IMR-90 (cell line): ENCODE measurements at regions not wholly inside any gene's neighbourhood (a gene's known extent, or its start where the extent isn't known, plus 50 kb on each side); places are given as distances from the start of the nearest gene placed in this dataset.

Experiments used
- ATAC-seq: fragments of 200-7000 bp; cut with Tn5 transposase; 2 replicates; pipeline ENCODE4 v1.9.1; 2020; ENCODE audit warnings: low read depth, mild to moderate bottlenecking, moderate library complexity
- BruUV-seq: library from RNA; stranded (reverse); fragments of 400-500 nt; replicated peaks from 2 replicates; lab custom pipeline; 2021; lab: Mats Ljungman, UMichigan
- CTCF ChIA-PET: fragments of 300-600 bp; formaldehyde crosslinking; extraction: SDS; loops from one replicate; lab custom pipeline; 2021; ENCODE audit warnings: antibody characterized with exemption; lab: Yijun Ruan, JAX
- POLR2A ChIA-PET: fragments of 300-600 bp; sonication (Branson Sonifier 250); formaldehyde crosslinking; loops from one replicate; lab custom pipeline; 2022; ENCODE audit warnings: antibody characterized with exemption; ENCODE audit not compliant: unreplicated experiment; lab: Charles Lee
- DNase-seq: peaks from one replicate; pipeline ENCODE4 v3.0.0; 2013
- H2AFZ ChIP-seq: replicated peaks from 2 replicates; pipeline ENCODE3; 2013; ENCODE audit warnings: low read length, mild to moderate bottlenecking; ENCODE audit not compliant: poor library complexity
- H2AK5ac ChIP-seq: 2 replicates; pipeline ENCODE4 v1.6.1; 2013; ENCODE audit warnings: low read depth, low read length, inconsistent platforms
- H2AK9ac ChIP-seq: replicated peaks from 2 replicates; pipeline ENCODE3; 2013; ENCODE audit warnings: mild to moderate bottlenecking, low read depth, low read length, moderate library complexity; ENCODE audit not compliant: poor library complexity
- H2BK120ac ChIP-seq: 2 replicates; pipeline ENCODE4 v1.6.1; 2013; ENCODE audit warnings: low read depth, low read length, inconsistent platforms
- H2BK15ac ChIP-seq: 3 replicates; pipeline ENCODE4 v1.6.1; 2013; ENCODE audit warnings: low read depth, low read length, inconsistent platforms
- H2BK20ac ChIP-seq: 2 replicates; pipeline ENCODE4 v1.6.1; 2013; ENCODE audit warnings: low read depth, mild to moderate bottlenecking, inconsistent platforms, low read length, moderate library complexity
- H2BK5ac ChIP-seq: 2 replicates; pipeline ENCODE4 v1.6.1; 2013; ENCODE audit warnings: mild to moderate bottlenecking, low read depth, low read length, inconsistent platforms; ENCODE audit not compliant: poor library complexity, severe bottlenecking
- H3K14ac ChIP-seq: replicated peaks from 2 replicates; pipeline ENCODE4 v1.6.1; 2013; ENCODE audit warnings: low read depth, low read length, inconsistent platforms
- H3K18ac ChIP-seq: 2 replicates; pipeline ENCODE4 v1.6.1; 2013; ENCODE audit warnings: low read depth, low read length, control low read depth
- H3K23ac ChIP-seq: 2 replicates; pipeline ENCODE4 v1.6.1; 2013; ENCODE audit warnings: low read depth, low read length, inconsistent platforms
- H3K27ac ChIP-seq: 2 replicates; pipeline ENCODE4 v1.5.1; 2013; ENCODE audit warnings: mild to moderate bottlenecking, control low read depth, low read length; ENCODE audit not compliant: insufficient read depth
- H3K27me3 ChIP-seq: 2 replicates; pipeline ENCODE4 v1.6.1; 2013; ENCODE audit warnings: low read length; ENCODE audit not compliant: control insufficient read depth, insufficient read depth
- H3K36me3 ChIP-seq: 2 replicates; pipeline ENCODE4 v1.6.1; 2013; ENCODE audit warnings: low read length, mixed read lengths; ENCODE audit not compliant: control insufficient read depth, insufficient read depth
- H3K4ac ChIP-seq: 2 replicates; pipeline ENCODE4 v1.6.1; 2013; ENCODE audit warnings: low read depth, low read length, inconsistent platforms
- H3K4me1 ChIP-seq: 2 replicates; pipeline ENCODE4 v1.6.1; 2013; ENCODE audit warnings: low read length, mixed read lengths; ENCODE audit not compliant: control insufficient read depth, insufficient read depth
- H3K4me2 ChIP-seq: 2 replicates; pipeline ENCODE4 v1.6.1; 2013; ENCODE audit warnings: low read depth, mild to moderate bottlenecking, control low read depth, low read length, moderate library complexity
- H3K4me3 ChIP-seq: 2 replicates; pipeline ENCODE4 v1.5.1; 2013; ENCODE audit warnings: low read depth, mild to moderate bottlenecking, control low read depth, low read length, moderate library complexity; ENCODE audit not compliant: insufficient read depth
- H3K56ac ChIP-seq: 2 replicates; pipeline ENCODE4 v1.6.1; 2013; ENCODE audit warnings: low read length, inconsistent platforms; ENCODE audit not compliant: insufficient read depth; ENCODE audit errors: extremely low read depth
- H3K79me1 ChIP-seq, 2 experiments: 2 replicates each; pipeline ENCODE4 v1.6.1; 2013; ENCODE audit warnings: low read length in 2 of 2, inconsistent platforms in 1 of 2, low read depth in 1 of 2
- H3K9ac ChIP-seq: 2 replicates; pipeline ENCODE4 v1.6.1; 2013; ENCODE audit warnings: low read depth, low read length, control low read depth
- H3K9me1 ChIP-seq: 2 replicates; pipeline ENCODE4 v1.6.1; 2013; ENCODE audit warnings: low read length, inconsistent platforms; ENCODE audit not compliant: insufficient read depth
- H3K9me3 ChIP-seq: 2 replicates; pipeline ENCODE4 v1.6.1; 2013; ENCODE audit warnings: low read length; ENCODE audit not compliant: control insufficient read depth, insufficient read depth
- H4K20me1 ChIP-seq: 2 replicates; pipeline ENCODE4 v1.6.1; 2013; ENCODE audit warnings: low read length, inconsistent platforms; ENCODE audit not compliant: insufficient read depth
- H4K5ac ChIP-seq: 2 replicates; pipeline ENCODE4 v1.6.1; 2013; ENCODE audit warnings: mild to moderate bottlenecking, low read depth, low read length, control low read depth
- H4K8ac ChIP-seq, 2 experiments: 2 replicates each; pipeline ENCODE4 v1.6.1; 2013; ENCODE audit warnings: low read depth in 2 of 2, low read length in 2 of 2, control low read depth in 1 of 2, inconsistent platforms in 1 of 2
- H4K91ac ChIP-seq: 2 replicates; pipeline ENCODE4 v1.6.1; 2013; ENCODE audit warnings: low read depth, low read length, inconsistent platforms; ENCODE audit not compliant: insufficient read depth
- BHLHE40 ChIP-seq: fragments of 150-350 bp; IDR thresholded peaks from 2 replicates; pipeline ENCODE4 v1.6.1; 2016; ENCODE audit warnings: mild to moderate bottlenecking, low read depth, low read length
- CEBPB ChIP-seq: IDR thresholded peaks from 2 replicates; pipeline ENCODE4 v1.6.1; 2012; ENCODE audit warnings: low read depth, low read length, improper control_type of control experiment
- CHD1 ChIP-seq: IDR thresholded peaks from 2 replicates; pipeline ENCODE4 v1.6.1; 2012; ENCODE audit warnings: low read depth, low read length, improper control_type of control experiment
- CTCF ChIP-seq: conservative IDR thresholded peaks from 2 replicates; pipeline ENCODE4 v1.5.1; 2012; ENCODE audit warnings: mild to moderate bottlenecking, low read depth, low read length, improper control_type of control experiment
- ELK1 ChIP-seq: fragments of 150-350 bp; IDR thresholded peaks from 2 replicates; pipeline ENCODE4 v1.6.1; 2016; ENCODE audit warnings: low read depth, mild to moderate bottlenecking, low read length, moderate library complexity, borderline replicate concordance
- MAZ ChIP-seq: IDR thresholded peaks from 2 replicates; pipeline ENCODE4 v1.6.1; 2012; ENCODE audit warnings: low read depth, mild to moderate bottlenecking, low read length, improper control_type of control experiment, moderate library complexity, borderline replicate concordance
- NFE2L2 ChIP-seq: fragments of 150-350 bp; IDR thresholded peaks from 2 replicates; pipeline ENCODE4 v1.6.1; 2016; ENCODE audit warnings: low read depth, mild to moderate bottlenecking, low read length
- POLR2A ChIP-seq: IDR thresholded peaks from 2 replicates; pipeline ENCODE4 v1.6.1; 2012; ENCODE audit warnings: mild to moderate bottlenecking, low read depth, low read length
- RAD21 ChIP-seq: IDR thresholded peaks from 2 replicates; pipeline ENCODE4 v1.6.1; 2012; ENCODE audit warnings: low read length, improper control_type of control experiment
- RCOR1 ChIP-seq: IDR thresholded peaks from 2 replicates; pipeline ENCODE4 v1.6.1; 2012; ENCODE audit warnings: mild to moderate bottlenecking, low read length, improper control_type of control experiment; ENCODE audit not compliant: insufficient replicate concordance
- RFX5 ChIP-seq: IDR thresholded peaks from 2 replicates; pipeline ENCODE4 v1.8.0; 2012; ENCODE audit warnings: low read depth, mild to moderate bottlenecking, low read length, moderate library complexity
- WGBS, 2 experiments: methylation state at CpG; one replicate each; pipeline versions ENCODE4 v1.1.5 to v1.1.7; 2013; ENCODE audit warnings: missing lambda C conversion rate in 2 of 2; ENCODE audit not compliant: insufficient read length in 1 of 2; ENCODE audit errors: extremely low coverage in 2 of 2; 5-methylcytosine and 5-hydroxymethylcytosine counted together
- dilution Hi-C: fragments of 300-500 bp; cut with HindIII; formaldehyde crosslinking; loops from one replicate; pipeline ENCODE4 v1.14.3; 2018; ENCODE audit warnings: low sequenced_read_pairs; ENCODE audit not compliant: unreplicated experiment
- in situ Hi-C: fragments of 300-500 bp; cut with MboI; formaldehyde crosslinking; loops from 3 replicates; pipeline ENCODE4 v1.14.3; 2019; ENCODE audit warnings: low sequenced_read_pairs, inconsistent platforms, mixed read lengths
- intact Hi-C: fragments of 100-400 bp; cut with micrococcal nuclease; formaldehyde crosslinking; loops from 2 replicates; pipeline ENCODE4 v1.10.0; 2022

- Histone ChIP-seq H2BK5ac (no peak overlapping the region), H3K18ac (no peak overlapping the region), H2BK15ac (no peak overlapping the region), H2AFZ (no peak overlapping the region), H3K9me1 (no peaks in the 10 kb centered on the region), H3K23ac (no peak overlapping the region), H4K91ac (no peak overlapping the region), H3K36me3 (no peaks in the 10 kb centered on the region), H2BK20ac (no peak overlapping the region), H2AK5ac (no peak overlapping the region), H3K4ac (no peak overlapping the region), H3K9ac (no peak overlapping the region), H3K4me3 (no peak overlapping the region), H3K14ac (no peak overlapping the region), H3K9me3 (peaks cover 4% of the 10 kb centered on the region), H3K4me2 (no peak overlapping the region), H2BK120ac (no peak overlapping the region), H3K56ac (no peak overlapping the region), H4K20me1 (no peaks in the 10 kb centered on the region), H3K79me1 (no peaks in the 10 kb centered on the region), H3K4me1 (no peaks in the 10 kb centered on the region), H4K5ac (no peak overlapping the region), H2AK9ac (no peak overlapping the region), H3K27ac (no peak overlapping the region), H3K27me3 (peaks cover 42% of the 10 kb centered on the region), H4K8ac (no peak overlapping the region)
- no TSS peak for BruUV-seq
- in situ Hi-C loops, result no loop called here
- WGBS, 2 experiments, result no CpG with 5 or more reads among the region's 6 CpGs
- DNase-seq (no peak), ATAC-seq (no peak)
- intact Hi-C loops, result no loop called here
- dilution Hi-C loops, result no loop called here
- no peak for TF ChIP-seq BHLHE40
- TF ChIP-seq MAZ, result no peak
- no peak for TF ChIP-seq RCOR1
- no peak for TF ChIP-seq CEBPB
- TF ChIP-seq CHD1, result no peak
- no peak for TF ChIP-seq NFE2L2
- no peak for TF ChIP-seq RFX5
- TF ChIP-seq ELK1, result no peak
- TF ChIP-seq CTCF, result no peak
- no peak for TF ChIP-seq POLR2A
- no peak for TF ChIP-seq RAD21
- ChIA-PET CTCF (interaction anchor here (1.4 kb wide), 1 partner anchor 181 kb away, joined by 3 read pairs; no protein-coding TSS in a partner anchor), POLR2A (no interaction called here)
Measured at GRCh38 chr2:118227698-118228508, 139.6 kb downstream of the INSIG2 start.
